ENCODE measurements at regions not wholly inside any gene's neighbourhood (a gene's known extent, or its start where the extent isn't known, plus 50 kb on each side); places are given as distances from the start of the nearest gene placed in this dataset.

GRCh38 chr4:170446782-170447181 is 357.0 kb upstream of the AADAT start:
- TF ChIP-seq CTCF (IDR thresholded peaks at IDR 0.05; ENCODE audit: control extremely low read depth in 1 of 3, insufficient read depth in 1 of 3, low read depth in 1 of 3, low read length in 3 of 3), result no peak
- no peak for TF ChIP-seq RFX5 (IDR thresholded peaks at IDR 0.05; ENCODE audit: borderline replicate concordance, low read depth, low read length)
- no peak for TF ChIP-seq FOSL1 (IDR thresholded peaks at IDR 0.05; ENCODE audit: insufficient read depth, low read depth, low read length)
- TF ChIP-seq ASH2L (IDR thresholded peaks at IDR 0.05; ENCODE audit: low read length), result no peak
- no peak for TF ChIP-seq YY1 (IDR thresholded peaks at IDR 0.05; ENCODE audit: low read depth, low read length)
- no peak for TF ChIP-seq JUND (IDR thresholded peaks at IDR 0.05; ENCODE audit: low read length)
- no peak for TF ChIP-seq MAX (IDR thresholded peaks at IDR 0.05)
- TF ChIP-seq KDM5A (IDR thresholded peaks at IDR 0.05; ENCODE audit: low read length), result no peak
